ENCODE measurements at regions not wholly inside any gene's neighbourhood (a gene's known extent, or its start where the extent isn't known, plus 50 kb on each side); places are given as distances from the start of the nearest gene placed in this dataset.
A peak's percentile ranks its signal among the peaks of the same experiment; 100 is the strongest.

DNA sequence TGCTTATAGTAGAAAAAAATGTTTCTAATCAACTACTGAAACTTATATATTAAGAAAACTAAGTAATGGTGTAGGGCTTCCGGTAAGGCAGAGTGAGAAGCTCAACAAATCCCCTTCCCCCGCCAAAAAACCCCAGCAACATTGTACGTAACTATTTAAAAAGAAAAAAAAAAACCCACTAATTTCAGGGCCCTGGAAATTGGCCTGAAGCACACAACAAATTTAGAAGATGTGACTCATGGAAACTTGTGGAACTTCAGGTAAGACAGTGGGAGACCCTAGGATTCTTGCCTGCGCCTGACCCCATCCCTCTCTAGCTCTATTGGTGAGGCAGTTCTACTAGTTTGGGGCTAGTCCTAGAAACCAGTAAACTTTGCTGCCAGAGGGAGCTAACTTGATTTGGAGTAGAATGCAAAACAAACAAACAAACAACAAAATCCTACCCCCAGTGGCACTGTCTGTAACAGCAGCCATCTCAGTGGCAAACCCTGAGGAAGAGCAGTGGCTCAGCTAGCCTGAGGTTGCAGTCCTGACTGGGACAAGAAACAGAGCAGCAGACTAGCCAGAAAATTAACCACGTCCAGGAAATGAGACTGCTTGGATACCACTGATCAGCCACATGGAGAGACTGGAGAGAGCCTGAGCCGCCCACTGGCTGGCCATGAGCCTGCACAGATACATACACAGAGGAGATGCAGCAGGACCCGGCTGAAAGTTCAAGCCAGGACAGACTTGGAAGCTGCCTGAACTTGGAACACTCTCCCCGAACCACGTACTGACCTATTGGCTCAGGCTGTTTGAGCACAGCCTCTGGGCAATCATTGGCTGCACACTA, 135.1 kb downstream of the TBXT start:
- H3K4me1 Mint-ChIP-seq = no peaks in the 10 kb centered on the region
- no peak overlapping the region for H3K27ac Mint-ChIP-seq
- H3K9me3 Mint-ChIP-seq = peaks cover 5% of the 10 kb centered on the region
- H3K27me3 Mint-ChIP-seq = peaks cover 6% of the 10 kb centered on the region
- ATAC-seq = peak; percentile 20
- H3K36me3 Mint-ChIP-seq (ENCODE audit: low read depth) = no peaks in the 10 kb centered on the region
- no peak overlapping the region for H3K4me3 Mint-ChIP-seq
- DNase-seq = no peak

DNA sequence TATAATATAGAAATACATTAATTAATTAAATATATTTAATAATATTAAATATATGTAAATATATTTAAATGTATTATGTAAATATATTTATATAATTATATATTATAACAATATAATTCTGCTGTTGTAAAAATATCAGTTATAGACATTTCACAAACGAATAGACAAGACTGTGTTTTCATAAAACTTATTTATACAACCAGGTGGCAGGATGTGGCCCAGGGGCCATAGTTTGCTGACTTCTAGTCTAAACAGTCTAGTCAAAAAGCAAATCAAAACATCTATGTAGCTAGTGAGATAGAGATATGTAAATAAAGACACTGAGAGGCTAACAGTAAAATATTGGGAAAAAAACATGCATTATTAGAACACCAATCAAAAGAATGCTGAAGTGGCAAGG, 136.4 kb downstream of the TBXT start:
- H3K36me3 Mint-ChIP-seq (ENCODE audit: low read depth) = no peaks in the 10 kb centered on the region
- no peak overlapping the region for H3K27ac Mint-ChIP-seq
- H3K4me3 Mint-ChIP-seq = no peak overlapping the region
- no peaks in the 10 kb centered on the region for H3K4me1 Mint-ChIP-seq
- no peaks in the 10 kb centered on the region for H3K9me3 Mint-ChIP-seq
- peaks cover 6% of the 10 kb centered on the region for H3K27me3 Mint-ChIP-seq
- DNase-seq (no peak), ATAC-seq (no peak)

DNA sequence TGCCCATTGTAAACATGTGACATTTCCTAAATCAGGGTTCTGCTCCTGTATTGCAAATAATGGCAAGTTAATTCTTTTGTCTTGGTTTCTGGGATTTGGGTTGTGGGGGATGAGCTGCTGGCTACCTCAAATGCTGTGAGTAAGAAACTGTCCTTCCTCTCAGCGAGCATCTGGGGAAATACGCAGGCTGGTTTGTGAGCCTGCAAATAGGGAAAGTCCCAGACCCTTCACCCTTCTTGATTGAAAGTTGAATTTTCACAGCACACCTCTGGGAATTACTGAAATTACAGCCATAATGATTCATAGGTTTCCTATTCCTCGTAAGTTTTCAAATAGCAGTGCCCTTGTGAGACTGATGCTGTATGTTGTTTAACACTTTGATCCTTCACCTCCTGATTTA, 138.1 kb downstream of the TBXT start:
- Mint-ChIP-seq H3K9me3 (no peaks in the 10 kb centered on the region), H3K27ac (no peak overlapping the region), H3K4me1 (no peaks in the 10 kb centered on the region), H3K36me3 (ENCODE audit: low read depth) (no peaks in the 10 kb centered on the region), H3K4me3 (no peak overlapping the region), H3K27me3 (peaks cover 6% of the 10 kb centered on the region)
- ATAC-seq (peak; percentile 13), DNase-seq (no peak)

DNA sequence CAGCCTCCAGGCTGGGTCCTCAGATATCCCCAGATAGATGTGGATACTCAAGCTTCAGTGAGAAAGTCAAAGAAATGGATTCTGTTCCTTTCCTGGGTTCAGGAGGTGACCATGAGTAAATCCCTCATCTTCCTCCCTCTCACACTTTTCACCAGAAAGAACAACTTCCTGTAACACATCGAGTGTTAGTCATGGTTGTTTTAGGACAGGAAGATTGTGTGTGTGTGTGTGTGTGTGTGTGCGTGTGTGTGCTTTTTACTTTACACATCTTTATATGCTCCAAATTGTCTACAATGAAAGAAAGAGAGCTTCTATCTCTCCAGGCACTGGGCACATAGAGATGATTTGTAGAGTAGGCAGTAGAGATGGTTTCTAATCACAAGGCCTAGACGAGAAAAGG, 139.9 kb downstream of the TBXT start:
- peaks cover 2% of the 10 kb centered on the region for H3K27me3 Mint-ChIP-seq
- no peaks in the 10 kb centered on the region for H3K36me3 Mint-ChIP-seq (ENCODE audit: low read depth)
- no peaks in the 10 kb centered on the region for H3K4me1 Mint-ChIP-seq
- DNase-seq = no peak
- H3K4me3 Mint-ChIP-seq = no peak overlapping the region
- no peak overlapping the region for H3K27ac Mint-ChIP-seq
- no peak for ATAC-seq
- H3K9me3 Mint-ChIP-seq = no peaks in the 10 kb centered on the region

- H3K36me3 Mint-ChIP-seq (ENCODE audit: low read depth) = no peaks in the 10 kb centered on the region
- H3K4me1 Mint-ChIP-seq = no peaks in the 10 kb centered on the region
- no peaks in the 10 kb centered on the region for H3K27me3 Mint-ChIP-seq
- H3K27ac Mint-ChIP-seq = no peak overlapping the region
- no peak for DNase-seq
- H3K9me3 Mint-ChIP-seq = no peaks in the 10 kb centered on the region
- no peak for ATAC-seq
- no peak overlapping the region for H3K4me3 Mint-ChIP-seq
Observed at GRCh38 chr6:166026586-166027126, 141.0 kb downstream of the TBXT start.

DNA sequence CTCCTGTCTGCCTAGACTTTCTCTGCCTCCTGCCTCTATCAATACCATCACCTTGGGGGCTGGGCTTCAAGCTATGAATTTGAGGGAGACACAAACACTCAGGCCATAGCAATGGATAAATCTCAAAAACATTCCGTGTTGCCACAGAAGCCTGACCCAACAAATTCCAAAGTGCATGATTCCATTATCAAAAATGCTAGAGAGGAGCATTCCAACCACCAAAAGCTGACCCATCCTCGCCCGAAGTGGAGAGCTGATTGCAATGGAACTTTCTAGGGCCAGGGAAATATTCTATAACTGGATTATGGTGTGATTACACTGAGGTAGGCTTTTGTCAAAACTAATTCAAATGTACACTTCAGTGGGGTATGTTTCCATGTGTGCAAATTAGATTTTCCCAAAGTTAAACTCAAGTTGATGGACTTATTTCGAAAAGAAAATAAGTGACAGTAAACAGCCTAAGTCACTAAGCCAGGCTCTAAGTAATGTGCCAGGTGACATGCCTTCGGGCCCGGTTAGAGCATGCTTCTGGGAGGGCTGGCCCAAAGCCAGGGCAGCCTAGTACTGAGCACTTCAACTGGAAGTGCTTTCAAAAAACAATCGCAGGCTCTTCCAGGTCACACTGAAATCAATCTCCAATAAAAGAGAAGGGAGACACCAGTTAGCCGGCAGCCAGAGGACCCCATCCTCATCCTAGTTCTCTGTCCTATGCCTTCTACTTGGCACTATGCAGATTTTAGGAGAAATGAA, 142.3 kb downstream of the TBXT start:
- no peaks in the 10 kb centered on the region for H3K9me3 Mint-ChIP-seq
- no peak overlapping the region for H3K4me3 Mint-ChIP-seq
- no peaks in the 10 kb centered on the region for H3K36me3 Mint-ChIP-seq (ENCODE audit: low read depth)
- DNase-seq = no peak
- no peaks in the 10 kb centered on the region for H3K27me3 Mint-ChIP-seq
- H3K27ac Mint-ChIP-seq = no peak overlapping the region
- no peak for ATAC-seq
- H3K4me1 Mint-ChIP-seq = no peaks in the 10 kb centered on the region

DNA sequence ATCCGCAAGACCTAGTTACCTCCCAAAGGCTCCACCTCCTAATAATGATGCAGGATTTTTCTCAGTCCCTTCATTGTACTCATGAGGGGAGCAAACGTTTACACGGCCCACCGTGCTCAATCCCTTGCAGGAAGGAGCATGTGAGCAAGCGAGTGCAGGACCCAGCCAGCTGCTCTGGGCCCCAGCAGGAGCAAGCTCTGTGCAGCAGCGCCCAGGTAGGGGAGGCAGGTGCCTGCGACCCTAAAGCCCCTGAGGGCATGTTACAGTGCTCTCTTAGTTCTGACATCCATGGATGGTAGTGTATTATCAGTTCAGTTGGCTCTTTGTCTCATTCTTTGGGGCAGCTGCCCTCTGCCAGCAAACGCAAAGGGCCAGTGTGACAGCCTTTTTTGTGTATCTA, 143.4 kb downstream of the TBXT start:
- no peak for DNase-seq
- Mint-ChIP-seq H3K36me3 (ENCODE audit: low read depth) (no peaks in the 10 kb centered on the region), H3K27me3 (peaks cover 3% of the 10 kb centered on the region), H3K9me3 (no peaks in the 10 kb centered on the region), H3K4me3 (no peak overlapping the region), H3K4me1 (no peaks in the 10 kb centered on the region), H3K27ac (no peak overlapping the region)
- ATAC-seq = no peak

- no peak overlapping the region for H3K4me3 Mint-ChIP-seq
- peaks cover 3% of the 10 kb centered on the region for H3K27me3 Mint-ChIP-seq
- no peaks in the 10 kb centered on the region for H3K9me3 Mint-ChIP-seq
- ATAC-seq (no peak), DNase-seq (no peak)
- no peaks in the 10 kb centered on the region for H3K36me3 Mint-ChIP-seq (ENCODE audit: low read depth)
- H3K4me1 Mint-ChIP-seq = no peaks in the 10 kb centered on the region
- H3K27ac Mint-ChIP-seq = no peak overlapping the region
Observed at GRCh38 chr6:166023273-166023989, 144.2 kb downstream of the TBXT start.

DNA sequence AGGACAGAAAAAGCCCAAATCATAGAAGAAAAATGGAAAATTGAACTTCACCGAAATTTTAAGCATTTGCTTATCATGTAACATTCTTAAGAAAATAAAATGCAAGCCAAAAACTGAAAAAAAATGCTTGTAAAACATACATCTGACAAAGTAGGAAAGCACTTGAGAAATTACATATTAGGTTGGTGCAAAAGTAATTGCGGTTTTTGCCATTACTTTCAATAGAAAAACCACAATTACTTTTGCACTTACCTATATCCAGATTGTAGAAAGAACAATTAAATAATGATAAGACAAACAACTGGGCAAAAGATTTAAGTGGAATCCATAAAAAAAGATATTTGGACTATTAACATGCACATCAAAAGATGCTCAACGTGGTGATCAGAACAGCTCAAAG, 146.2 kb downstream of the TBXT start:
- no peaks in the 10 kb centered on the region for H3K36me3 Mint-ChIP-seq (ENCODE audit: low read depth)
- no peak overlapping the region for H3K27ac Mint-ChIP-seq
- DNase-seq = no peak
- H3K9me3 Mint-ChIP-seq = peaks cover 14% of the 10 kb centered on the region
- H3K4me3 Mint-ChIP-seq = no peak overlapping the region
- H3K27me3 Mint-ChIP-seq = peaks cover 3% of the 10 kb centered on the region
- ATAC-seq = no peak
- H3K4me1 Mint-ChIP-seq = no peaks in the 10 kb centered on the region

DNA sequence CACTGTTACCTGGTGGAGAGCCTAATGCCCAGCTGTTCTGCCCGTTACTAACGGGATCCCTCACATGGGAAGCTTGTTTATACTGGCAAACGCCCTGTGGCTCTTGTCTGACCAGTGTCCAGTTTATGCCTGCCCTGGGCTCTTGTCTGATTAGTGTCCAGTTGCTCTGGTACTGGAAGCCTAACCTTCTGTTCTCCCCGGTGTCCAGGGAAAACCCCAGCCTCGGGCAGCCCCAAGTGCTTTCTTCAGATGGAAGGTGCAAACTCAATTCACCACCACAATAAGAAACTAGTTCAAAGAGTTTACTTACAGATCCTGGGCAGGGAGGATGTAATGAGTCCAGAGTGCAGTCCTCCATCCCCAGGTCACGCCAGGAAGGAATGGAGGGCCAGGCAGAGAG, 148.4 kb downstream of the TBXT start:
- Mint-ChIP-seq H3K4me1 (no peaks in the 10 kb centered on the region), H3K27ac (no peak overlapping the region), H3K4me3 (no peak overlapping the region), H3K27me3 (peaks cover 3% of the 10 kb centered on the region), H3K36me3 (ENCODE audit: low read depth) (no peaks in the 10 kb centered on the region), H3K9me3 (peaks cover 28% of the 10 kb centered on the region)
- DNase-seq (no peak), ATAC-seq (no peak)

DNA sequence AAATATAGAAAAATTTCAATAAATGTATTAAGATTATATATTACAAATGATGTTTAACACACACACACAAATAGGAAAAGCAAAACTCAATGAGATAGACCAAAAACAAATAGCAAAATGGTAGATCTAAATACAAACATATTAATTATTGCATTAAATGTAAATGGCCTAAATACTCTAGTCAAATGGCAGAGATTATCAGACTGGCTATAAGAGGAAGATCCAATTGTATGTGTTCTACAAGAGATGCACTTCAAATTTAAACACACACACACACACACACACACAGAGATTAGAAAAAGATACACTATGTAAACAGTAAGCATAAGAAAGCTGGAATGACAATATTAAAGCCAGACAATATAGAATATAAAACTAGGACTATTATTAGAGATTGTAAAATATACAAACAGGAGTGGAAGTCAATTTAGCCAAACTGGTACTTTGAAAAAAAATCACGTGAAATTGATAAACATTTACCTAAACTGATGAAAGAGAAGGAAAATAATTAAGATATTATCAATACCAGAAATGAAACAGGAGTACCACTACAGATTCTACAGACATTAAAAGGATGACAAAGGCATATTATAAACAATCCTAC, 150.5 kb downstream of the TBXT start:
- peaks cover 7% of the 10 kb centered on the region for H3K27me3 Mint-ChIP-seq
- no peak overlapping the region for H3K27ac Mint-ChIP-seq
- H3K36me3 Mint-ChIP-seq (ENCODE audit: low read depth) = no peaks in the 10 kb centered on the region
- H3K4me1 Mint-ChIP-seq = no peaks in the 10 kb centered on the region
- DNase-seq (no peak), ATAC-seq (no peak)
- H3K4me3 Mint-ChIP-seq = no peak overlapping the region
- peaks cover 28% of the 10 kb centered on the region for H3K9me3 Mint-ChIP-seq

DNA sequence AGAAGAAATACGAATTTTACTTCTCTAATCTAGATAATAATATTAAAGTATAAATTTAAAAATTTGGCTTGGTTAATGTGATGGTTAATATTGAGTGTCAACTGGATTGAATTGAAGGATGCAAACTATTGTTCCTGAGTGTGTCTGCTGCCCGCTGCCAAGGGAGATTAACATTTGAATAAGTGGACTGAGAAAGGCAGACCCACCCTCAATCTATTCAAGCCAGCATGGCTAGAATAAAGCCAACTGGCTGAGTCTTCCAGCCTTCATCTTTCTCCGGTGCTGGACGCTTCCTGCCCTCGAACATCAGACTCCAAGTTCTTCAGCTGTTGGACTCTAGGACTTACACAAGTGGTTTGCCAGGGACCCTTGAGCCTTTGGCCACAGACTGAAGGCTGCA, 152.7 kb downstream of the TBXT start:
- ATAC-seq (no peak), DNase-seq (no peak)
- no peaks in the 10 kb centered on the region for H3K36me3 Mint-ChIP-seq (ENCODE audit: low read depth)

DNA sequence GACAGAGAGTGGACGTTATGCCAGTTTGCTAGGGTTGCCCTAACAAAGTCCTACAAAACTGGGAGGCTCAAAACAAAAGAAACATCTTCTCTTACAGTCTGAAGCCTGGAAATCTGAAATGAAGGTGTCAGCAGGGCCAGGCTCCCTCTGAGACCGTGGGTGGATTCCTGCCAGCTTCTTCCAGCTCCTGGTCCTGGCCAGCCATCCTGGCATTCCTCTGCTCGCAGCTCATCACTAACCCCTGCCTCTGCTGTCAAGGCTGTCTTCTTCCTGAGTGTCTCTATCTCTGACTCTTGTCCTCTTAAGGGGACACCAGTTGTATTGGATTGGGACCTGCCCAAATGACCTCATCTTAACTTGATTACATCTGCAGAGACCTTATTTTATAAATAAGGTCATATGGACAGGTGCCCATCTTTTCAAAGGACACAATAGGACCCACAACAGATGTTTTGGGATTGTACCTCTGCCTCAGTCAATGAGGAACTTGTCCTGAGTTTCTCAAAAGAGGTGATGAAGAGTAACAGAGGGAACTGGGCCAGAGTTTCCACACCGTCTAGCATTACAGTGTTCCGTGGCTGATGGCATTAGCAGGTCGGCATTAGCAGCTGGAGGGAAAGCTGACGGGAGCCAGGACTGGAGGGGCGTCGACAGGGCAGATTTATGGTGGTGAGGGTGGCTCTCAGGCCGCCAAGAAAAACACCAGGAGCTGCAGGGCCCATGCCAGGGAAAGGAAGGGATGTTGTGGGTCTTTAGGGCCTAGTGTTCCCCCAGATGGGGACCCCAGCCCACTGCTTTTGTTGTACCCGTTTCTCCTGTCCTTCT, 157.3 kb downstream of the TBXT start:
- no peak overlapping the region for H3K27ac Mint-ChIP-seq
- peaks cover 7% of the 10 kb centered on the region for H3K4me1 Mint-ChIP-seq
- no peak overlapping the region for H3K4me3 Mint-ChIP-seq
- H3K9me3 Mint-ChIP-seq = peaks cover 3% of the 10 kb centered on the region
- DNase-seq (no peak), ATAC-seq (no peak)
- no peaks in the 10 kb centered on the region for H3K36me3 Mint-ChIP-seq (ENCODE audit: low read depth)
- H3K27me3 Mint-ChIP-seq = peaks cover 58% of the 10 kb centered on the region

More for the DNA sequence above, 152.7 kb downstream of the TBXT start:
- H3K27ac Mint-ChIP-seq = no peak overlapping the region
- H3K4me1 Mint-ChIP-seq = no peaks in the 10 kb centered on the region
- H3K9me3 Mint-ChIP-seq = peaks cover 28% of the 10 kb centered on the region
- H3K4me3 Mint-ChIP-seq = no peak overlapping the region
- H3K27me3 Mint-ChIP-seq = peaks cover 25% of the 10 kb centered on the region

All from activated naive CD8-positive, alpha-beta T cell treated with anti-CD3 and anti-CD28 coated beads, Interleukin-2, amount 50 U/mL, for 24 hours (primary cell).